Breast epithelium (tissue), 3 donors: ENCODE measurements at regions not wholly inside any gene's neighbourhood (a gene's known extent, or its start where the extent isn't known, plus 50 kb on each side); places are given as distances from the start of the nearest gene placed in this dataset.

Experiments
- CTCF ChIP-seq, 3 donors: fragments of 450-650 bp; IDR thresholded peaks; one replicate each; pipeline ENCODE4 v1.5.1; 2016 to 2017; ENCODE audit warnings: antibody characterized with exemption in 3 of 3, mild to moderate bottlenecking in 3 of 3, moderate library complexity in 3 of 3
- POLR2AphosphoS5 ChIP-seq, 3 donors: sonication (generic); formaldehyde crosslinking; IDR thresholded peaks; one replicate each; pipeline ENCODE4 v1.6.1; 2017; ENCODE audit warnings: antibody characterized with exemption in 3 of 3

- TF ChIP-seq CTCF (IDR thresholded peaks at IDR 0.05): no peak
- TF ChIP-seq POLR2AphosphoS5 (IDR thresholded peaks at IDR 0.05): no peak
Measured at GRCh38 chr10:43970717-43971116, 322.0 kb upstream of the ZNF32 start.
